CD4-positive, alpha-beta T cell treated with Interleukin-15 for 1 hour (primary cell): ENCODE measurements at regions not wholly inside any gene's neighbourhood (a gene's known extent, or its start where the extent isn't known, plus 50 kb on each side); places are given as distances from the start of the nearest gene placed in this dataset.
"Not testable (repeated sequence)": the region's sequence is repeated elsewhere in the genome, so short reads cannot be mapped to it uniquely, and the experiment has no call there.

Source experiments
- DNase-seq: peaks from one replicate; pipeline ENCODE4 v3.0.0-alpha.2; 2020

GRCh38 chr10:71086439-71087080, 125.8 kb upstream of the UNC5B start:
- no peak for DNase-seq

GRCh38 chr10:71087622-71088021, 124.7 kb upstream of the UNC5B start:
- peak; percentile 4 for DNase-seq

- DNase-seq: no peak
Measured at GRCh38 chr10:71088054-71088453, 124.3 kb upstream of the UNC5B start.

- DNase-seq: not testable (repeated sequence)
Measured at GRCh38 chr10:71088578-71088977, 123.8 kb upstream of the UNC5B start.

- no peak for DNase-seq
Measured at GRCh38 chr10:71089162-71089561, 123.2 kb upstream of the UNC5B start.

- no peak for DNase-seq
Measured at GRCh38 chr10:71090330-71090729, 122.0 kb upstream of the UNC5B start.

GRCh38 chr10:71090801-71091200, 121.6 kb upstream of the UNC5B start:
- no peak for DNase-seq

- no peak for DNase-seq
Measured at GRCh38 chr10:71092812-71093401, 119.5 kb upstream of the UNC5B start.

- DNase-seq: no peak
Measured at GRCh38 chr10:71093531-71093930, 118.8 kb upstream of the UNC5B start.

GRCh38 chr10:71094712-71095390, 117.5 kb upstream of the UNC5B start:
- no peak for DNase-seq

- DNase-seq: no peak
Measured at GRCh38 chr10:71099731-71100361, 112.5 kb upstream of the UNC5B start.

GRCh38 chr10:71103961-71104360, 108.4 kb upstream of the UNC5B start:
- DNase-seq: no peak

- DNase-seq: peak; percentile 32
Measured at GRCh38 chr10:71106151-71106550, 106.2 kb upstream of the UNC5B start.

GRCh38 chr10:71107117-71107516, 105.3 kb upstream of the UNC5B start:
- not testable (repeated sequence) for DNase-seq

- not testable (repeated sequence) for DNase-seq
Measured at GRCh38 chr10:71108042-71108441, 104.3 kb upstream of the UNC5B start.

- DNase-seq: no peak
Measured at GRCh38 chr10:71112138-71112785, 100.1 kb upstream of the UNC5B start.

- no peak for DNase-seq
Measured at GRCh38 chr10:71116426-71116825, 95.9 kb upstream of the UNC5B start.

GRCh38 chr10:71117589-71117988, 94.8 kb upstream of the UNC5B start:
- not testable (repeated sequence) for DNase-seq

GRCh38 chr10:71123023-71123422, 89.3 kb upstream of the UNC5B start:
- no peak for DNase-seq

GRCh38 chr10:71124921-71125748, 87.2 kb upstream of the UNC5B start:
- DNase-seq: no peak

GRCh38 chr10:71125749-71126107, 86.6 kb upstream of the UNC5B start:
- DNase-seq: no peak

- no peak for DNase-seq
Measured at GRCh38 chr10:71126432-71126831, 85.9 kb upstream of the UNC5B start.

- no peak for DNase-seq
Measured at GRCh38 chr10:71127104-71127503, 85.3 kb upstream of the UNC5B start.
